ENCODE measurements at regions not wholly inside any gene's neighbourhood (a gene's known extent, or its start where the extent isn't known, plus 50 kb on each side); places are given as distances from the start of the nearest gene placed in this dataset.

DNA sequence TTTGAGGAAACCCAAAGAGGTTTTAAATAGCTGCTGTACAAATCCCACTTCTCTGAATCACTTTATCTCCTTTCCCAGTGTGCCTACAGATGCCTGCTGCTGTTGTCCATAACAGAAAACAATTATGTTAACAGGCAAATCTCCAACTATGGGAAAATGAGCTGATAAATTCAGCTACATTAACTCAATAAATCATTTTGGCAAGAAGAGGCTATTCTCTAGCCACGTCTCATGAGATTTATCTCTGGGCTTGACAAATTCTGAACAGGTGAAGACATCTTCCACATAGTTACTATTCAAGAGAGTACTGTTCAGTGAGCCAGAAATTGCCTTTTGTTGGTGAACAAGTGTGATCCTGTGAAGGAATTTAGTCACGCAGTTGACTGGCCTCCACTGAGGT lies 327.1 kb upstream of the FMN2 start:
- intact Hi-C loops (cut with micrococcal nuclease) (no loop called here), in situ Hi-C loops (cut with MboI) (no loop called here)
- H3K4me1 ChIP-seq (replicated peaks in 1 of 2; ENCODE audit: control insufficient read depth in 2 of 2, insufficient read depth in 2 of 2, low read length in 2 of 2), result no peaks in the 10 kb centered on the region
- H3K4me3 ChIP-seq, result no peak overlapping the region
- BruUV-seq (replicated peaks), result no TSS peak
- H3K27ac ChIP-seq (ENCODE audit: extremely low read depth, low read depth, low read length), result no peak overlapping the region
- POLR2A ChIA-PET, result no interaction called here
- no peak for DNase-seq (ENCODE audit: extremely low read depth in 1 of 4, low spot score in 3 of 4)
- H3K79me2 ChIP-seq (ENCODE audit: control insufficient read depth, insufficient read depth, low read length), result no peaks in the 10 kb centered on the region
- no peaks in the 10 kb centered on the region for H3K9me1 ChIP-seq (ENCODE audit: control insufficient read depth, insufficient read depth, low read length)
- no peak overlapping the region for H3K9ac ChIP-seq (ENCODE audit: insufficient read depth in 1 of 2, low read depth in 2 of 2, low read length in 2 of 2)
- WGBS (ENCODE audit: insufficient coverage, low coverage, missing lambda C conversion rate), result 3% methylated on average over 2 of the region's 2 CpGs
- TF ChIP-seq POLR2B (IDR thresholded peaks at IDR 0.05; ENCODE audit: low read depth, partially characterized antibody) (no peak), NCOA2 (IDR thresholded peaks at IDR 0.05; ENCODE audit: partially characterized antibody in 2 of 2) (no peak), ZBTB1 (CRISPR knock-in tag; IDR thresholded peaks at IDR 0.05; ENCODE audit: borderline replicate concordance, low read depth) (no peak), MXI1 (IDR thresholded peaks at IDR 0.05; ENCODE audit: low read depth, low read length) (no peak), ZNF408 (CRISPR knock-in tag; IDR thresholded peaks at IDR 0.05; ENCODE audit: low read depth) (no peak), ZNF785 (CRISPR knock-in tag; IDR thresholded peaks at IDR 0.05) (no peak), ETV1 (tag; conservative IDR thresholded peaks at IDR 0.05; ENCODE audit: low read depth) (no peak), ZNF384 (IDR thresholded peaks at IDR 0.05; ENCODE audit: low read depth, low read length) (no peak), HSF4 (CRISPR knock-in tag; IDR thresholded peaks at IDR 0.05; ENCODE audit: borderline replicate concordance) (no peak)
- TF ChIP-seq, protein P1, sequence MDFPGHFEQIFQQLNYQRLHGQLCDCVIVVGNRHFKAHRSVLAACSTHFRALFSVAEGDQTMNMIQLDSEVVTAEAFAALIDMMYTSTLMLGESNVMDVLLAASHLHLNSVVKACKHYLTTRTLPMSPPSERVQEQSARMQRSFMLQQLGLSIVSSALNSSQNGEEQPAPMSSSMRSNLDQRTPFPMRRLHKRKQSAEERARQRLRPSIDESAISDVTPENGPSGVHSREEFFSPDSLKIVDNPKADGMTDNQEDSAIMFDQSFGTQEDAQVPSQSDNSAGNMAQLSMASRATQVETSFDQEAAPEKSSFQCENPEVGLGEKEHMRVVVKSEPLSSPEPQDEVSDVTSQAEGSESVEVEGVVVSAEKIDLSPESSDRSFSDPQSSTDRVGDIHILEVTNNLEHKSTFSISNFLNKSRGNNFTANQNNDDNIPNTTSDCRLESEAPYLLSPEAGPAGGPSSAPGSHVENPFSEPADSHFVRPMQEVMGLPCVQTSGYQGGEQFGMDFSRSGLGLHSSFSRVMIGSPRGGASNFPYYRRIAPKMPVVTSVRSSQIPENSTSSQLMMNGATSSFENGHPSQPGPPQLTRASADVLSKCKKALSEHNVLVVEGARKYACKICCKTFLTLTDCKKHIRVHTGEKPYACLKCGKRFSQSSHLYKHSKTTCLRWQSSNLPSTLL (IDR thresholded peaks at IDR 0.05), result no peak
- H3K4me2 ChIP-seq (ENCODE audit: insufficient read depth, low read length), result no peak overlapping the region
- FAIRE-seq, result no peak
- H2AFZ ChIP-seq (ENCODE audit: low read depth, low read length), result no peak overlapping the region
- H4K20me1 ChIP-seq (replicated peaks; ENCODE audit: control insufficient read depth, insufficient read depth, low read length), result no peaks in the 10 kb centered on the region
- CTCF ChIA-PET (ENCODE audit: low intra/inter-chr PET ratio), result no interaction called here
- H3K27me3 ChIP-seq (ENCODE audit: control insufficient read depth in 2 of 2, insufficient read depth in 2 of 2, low read length in 2 of 2), result no peaks in the 10 kb centered on the region
- ATAC-seq, result no peak
- peaks cover 3% of the 10 kb centered on the region; the same call in 1 of the 2 replicates for H3K9me3 ChIP-seq (replicated peaks; ENCODE audit: control insufficient read depth, insufficient read depth, low read depth, low read length)
- no peaks in the 10 kb centered on the region for H3K36me3 ChIP-seq (ENCODE audit: control insufficient read depth, insufficient read depth, low read length)

Measured in K562 (cell line).